Kidney (tissue), 13 donors: ENCODE measurements at regions not wholly inside any gene's neighbourhood (a gene's known extent, or its start where the extent isn't known, plus 50 kb on each side); places are given as distances from the start of the nearest gene placed in this dataset.

Experiments
- DNase-seq, 5 donors: peaks; one replicate each; pipeline ENCODE4 v3.0.0-alpha.2; 2013 to 2020
- FAIRE-seq: peaks from 2 replicates; lab custom pipeline; 2012; peaks lifted over from hg19 to GRCh38; lab: Jason Lieb, UNC
- H3K27ac ChIP-seq, 2 donors: one replicate each; pipeline ENCODE4 v1.7.0; 2013; ENCODE audit warnings: low read depth in 2 of 2, low read length in 2 of 2, inconsistent platforms in 1 of 2
- H3K27me3 ChIP-seq: one replicate; pipeline ENCODE4 v1.7.1; 2013; ENCODE audit warnings: low read length, inconsistent platforms; ENCODE audit not compliant: control insufficient read depth, insufficient read depth
- H3K36me3 ChIP-seq, 3 donors: one replicate each; pipeline versions ENCODE4 v1.7.0 to v1.7.1; 2013; ENCODE audit warnings: low read length in 3 of 3, control low read depth in 1 of 3, inconsistent platforms in 1 of 3; ENCODE audit not compliant: insufficient read depth in 3 of 3, control insufficient read depth in 2 of 3
- H3K4me1 ChIP-seq, 3 donors: one replicate each; pipeline versions ENCODE4 v1.7.0 to v1.7.1; 2013; ENCODE audit warnings: low read length in 3 of 3, inconsistent platforms in 1 of 3, low read depth in 1 of 3; ENCODE audit not compliant: control insufficient read depth in 2 of 3, insufficient read depth in 2 of 3
- H3K4me3 ChIP-seq, 3 donors: one replicate each; pipeline versions ENCODE4 v1.7.0 to v1.8.1; 2013; ENCODE audit warnings: low read length in 3 of 3, control low read depth in 1 of 3, inconsistent platforms in 1 of 3
- H3K9ac ChIP-seq, 3 donors: one replicate each; pipeline versions ENCODE4 v1.7.0 to v1.7.1; 2013; ENCODE audit warnings: low read length in 3 of 3, control low read depth in 1 of 3, inconsistent platforms in 1 of 3
- H3K9me3 ChIP-seq, 3 donors: one replicate each; pipeline versions ENCODE4 v1.7.0 to v1.7.1; 2013; ENCODE audit warnings: low read length in 3 of 3, control low read depth in 1 of 3, inconsistent platforms in 1 of 3; ENCODE audit not compliant: control insufficient read depth in 2 of 3, insufficient read depth in 1 of 3
- intact Hi-C: fragments of 100-400 bp; cut with DNase I; formaldehyde crosslinking; loops from one replicate; pipeline ENCODE4 v1.11.1; 2022
- TF ChIP-seq, protein P1 (sequence below): IDR thresholded peaks from 3 replicates; pipeline ENCODE4 v1.5.1; 2012; ENCODE audit warnings: mild to moderate bottlenecking, moderate library complexity, borderline replicate concordance; ENCODE audit not compliant: insufficient read depth; ENCODE audit errors: extremely low read depth
- donor health status: control.
- donor health status: control.
- donor health status: control.
- donor health status: control.
- donor health status: control.
- donor health status: DM: yes; HTN: yes; CAD: no.
- donor health status: Normal renal cell carcinoma (clear cell type).

DNA sequence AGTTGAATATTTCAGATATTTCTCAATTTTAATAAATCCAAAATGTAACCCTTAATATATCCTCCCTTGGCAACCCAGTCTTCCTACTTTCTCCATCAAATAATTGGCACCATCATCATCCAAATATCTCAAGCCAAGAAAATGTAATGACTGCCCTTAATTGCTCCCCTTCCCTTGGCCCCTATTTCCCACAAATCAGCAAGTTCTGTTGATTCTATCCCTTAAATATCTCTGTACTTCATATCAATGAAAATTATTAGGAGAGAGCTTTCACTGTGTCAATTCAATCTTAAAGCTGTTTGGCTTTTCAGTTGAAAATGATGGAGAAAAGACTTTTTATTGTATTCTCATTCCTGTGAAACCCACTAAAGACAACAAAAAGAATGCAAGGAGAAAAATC, 349.8 kb downstream of the HINT1 start:
- Histone ChIP-seq H3K9me3 (no peaks in the 10 kb centered on the region), H3K4me3 (no peak overlapping the region), H3K27ac (no peak overlapping the region), H3K9ac (no peak overlapping the region), H3K27me3 (no peaks in the 10 kb centered on the region), H3K4me1 (no peaks in the 10 kb centered on the region), H3K36me3 (no peaks in the 10 kb centered on the region)
- DNase-seq = no peak
- TF ChIP-seq, protein P1, sequence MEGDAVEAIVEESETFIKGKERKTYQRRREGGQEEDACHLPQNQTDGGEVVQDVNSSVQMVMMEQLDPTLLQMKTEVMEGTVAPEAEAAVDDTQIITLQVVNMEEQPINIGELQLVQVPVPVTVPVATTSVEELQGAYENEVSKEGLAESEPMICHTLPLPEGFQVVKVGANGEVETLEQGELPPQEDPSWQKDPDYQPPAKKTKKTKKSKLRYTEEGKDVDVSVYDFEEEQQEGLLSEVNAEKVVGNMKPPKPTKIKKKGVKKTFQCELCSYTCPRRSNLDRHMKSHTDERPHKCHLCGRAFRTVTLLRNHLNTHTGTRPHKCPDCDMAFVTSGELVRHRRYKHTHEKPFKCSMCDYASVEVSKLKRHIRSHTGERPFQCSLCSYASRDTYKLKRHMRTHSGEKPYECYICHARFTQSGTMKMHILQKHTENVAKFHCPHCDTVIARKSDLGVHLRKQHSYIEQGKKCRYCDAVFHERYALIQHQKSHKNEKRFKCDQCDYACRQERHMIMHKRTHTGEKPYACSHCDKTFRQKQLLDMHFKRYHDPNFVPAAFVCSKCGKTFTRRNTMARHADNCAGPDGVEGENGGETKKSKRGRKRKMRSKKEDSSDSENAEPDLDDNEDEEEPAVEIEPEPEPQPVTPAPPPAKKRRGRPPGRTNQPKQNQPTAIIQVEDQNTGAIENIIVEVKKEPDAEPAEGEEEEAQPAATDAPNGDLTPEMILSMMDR = no peak
- intact Hi-C loops = no loop called here
- FAIRE-seq = no peak

DNA sequence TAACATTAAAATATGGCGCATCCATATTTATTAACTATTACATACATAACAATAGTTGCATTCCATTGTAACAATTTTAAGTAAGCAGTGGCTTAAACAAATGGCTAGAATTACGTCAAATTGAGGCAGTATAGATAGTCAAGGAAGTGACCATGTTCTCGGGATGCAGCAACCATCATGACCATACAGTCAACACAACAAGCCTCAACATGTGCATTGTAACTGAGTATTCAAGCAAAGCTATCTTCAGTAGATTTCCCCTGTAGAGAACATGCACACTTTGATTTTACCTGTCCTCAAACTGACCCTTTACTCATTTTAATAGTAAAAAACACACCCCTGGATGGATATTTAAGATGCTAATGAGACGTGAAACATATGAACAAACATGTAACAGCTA, 356.4 kb downstream of the HINT1 start:
- H3K9ac ChIP-seq = no peak overlapping the region
- FAIRE-seq (no peak), DNase-seq (no peak)
- no peak overlapping the region for H3K4me3 ChIP-seq
- intact Hi-C loops = no loop called here
- TF ChIP-seq, protein P1 = no peak
- H3K27me3 ChIP-seq = no peaks in the 10 kb centered on the region
- H3K4me1 ChIP-seq = no peaks in the 10 kb centered on the region
- no peaks in the 10 kb centered on the region for H3K36me3 ChIP-seq
- no peaks in the 10 kb centered on the region for H3K9me3 ChIP-seq
- H3K27ac ChIP-seq = no peak overlapping the region

DNA sequence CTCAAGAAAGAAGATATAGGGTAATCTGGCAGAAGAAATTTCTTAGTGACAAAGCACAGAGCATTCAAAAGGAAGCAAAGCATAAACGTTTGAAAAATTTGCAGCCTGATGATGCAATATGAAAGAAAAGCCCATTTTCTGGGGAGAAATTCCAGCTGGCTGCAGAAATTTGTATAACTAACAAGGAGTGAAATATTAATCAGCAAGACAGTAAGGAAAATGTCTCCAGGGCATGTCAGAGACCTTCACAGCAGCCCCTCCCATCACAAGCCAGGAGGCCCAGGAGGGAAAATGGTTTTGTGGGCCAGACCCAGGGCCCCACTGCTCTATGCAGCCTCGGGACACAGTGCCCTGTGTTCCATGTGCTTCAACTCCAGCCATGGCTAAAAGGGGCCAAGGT, 359.4 kb downstream of the HINT1 start:
- Histone ChIP-seq H3K36me3 (no peaks in the 10 kb centered on the region), H3K27ac (no peak overlapping the region), H3K4me1 (no peaks in the 10 kb centered on the region), H3K27me3 (no peaks in the 10 kb centered on the region), H3K9ac (no peak overlapping the region), H3K4me3 (no peak overlapping the region), H3K9me3 (no peaks in the 10 kb centered on the region)
- TF ChIP-seq, protein P1 = no peak
- DNase-seq = peak in 1 of 5 donors; percentile 0
- intact Hi-C loops = no loop called here
- no peak for FAIRE-seq

DNA sequence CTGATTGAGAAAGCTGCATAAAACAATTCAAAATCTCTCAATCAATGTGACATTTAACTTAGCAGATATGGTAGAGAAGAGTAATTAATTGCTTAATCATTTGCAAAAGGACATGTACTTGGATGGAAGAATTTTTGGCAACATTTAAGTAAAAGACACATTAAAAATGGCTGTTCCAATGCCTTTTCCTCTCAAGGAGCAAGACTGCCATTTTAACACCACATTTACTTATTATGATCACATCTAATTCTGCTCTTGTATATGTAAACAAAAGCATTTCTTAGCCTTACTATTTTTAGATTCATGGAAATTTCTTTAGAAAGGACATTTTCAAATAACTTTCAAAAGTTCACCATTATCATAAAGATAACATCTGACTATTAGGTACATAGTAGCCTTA, 360.0 kb downstream of the HINT1 start:
- H3K27ac ChIP-seq = no peak overlapping the region
- H3K36me3 ChIP-seq = no peaks in the 10 kb centered on the region
- TF ChIP-seq, protein P1 = no peak
- FAIRE-seq = no peak
- no peak overlapping the region for H3K4me3 ChIP-seq
- no peak for DNase-seq
- no peaks in the 10 kb centered on the region for H3K27me3 ChIP-seq
- no peaks in the 10 kb centered on the region for H3K9me3 ChIP-seq
- H3K4me1 ChIP-seq = no peaks in the 10 kb centered on the region
- H3K9ac ChIP-seq = no peak overlapping the region
- intact Hi-C loops = no loop called here
